Activated CD4-positive, alpha-beta T cell treated with anti-CD3 and anti-CD28 coated beads for 36 hours (primary cell): ENCODE measurements at regions not wholly inside any gene's neighbourhood (a gene's known extent, or its start where the extent isn't known, plus 50 kb on each side); places are given as distances from the start of the nearest gene placed in this dataset.
"Not testable (repeated sequence)": the region's sequence is repeated elsewhere in the genome, so short reads cannot be mapped to it uniquely, and the experiment has no call there.

Source experiments
- ATAC-seq: fragments of 200-7000 bp; cut with Tn5 transposase; one replicate; pipeline ENCODE4 v1.10.0; 2021; ENCODE audit warnings: mild to moderate bottlenecking, moderate library complexity
- CTCF ChIA-PET: fragments of 350-600 bp; sonication (Branson Sonifier 250); formaldehyde crosslinking; loops from one replicate; lab custom pipeline; 2021; ENCODE audit warnings: antibody characterized with exemption; lab: Charles Lee
- POLR2A ChIA-PET: fragments of 350-600 bp; sonication (Branson Sonifier 250); formaldehyde crosslinking; loops from one replicate; lab custom pipeline; 2021; ENCODE audit warnings: antibody characterized with exemption, inconsistent platforms; lab: Charles Lee
- DNase-seq: peaks from one replicate; pipeline ENCODE4 v3.0.0-alpha.2; 2020
- H3K27ac Mint-ChIP-seq: one replicate; pipeline ENCODE4 v1.8.0; 2021; ENCODE audit warnings: mixed read lengths
- H3K27me3 Mint-ChIP-seq: one replicate; pipeline ENCODE4 v1.8.0; 2021; ENCODE audit warnings: mixed read lengths
- H3K36me3 Mint-ChIP-seq: one replicate; pipeline ENCODE4 v1.8.0; 2021; ENCODE audit warnings: low read depth, mixed read lengths
- H3K4me1 Mint-ChIP-seq: one replicate; pipeline ENCODE4 v1.8.0; 2021; ENCODE audit warnings: mixed read lengths
- H3K4me3 Mint-ChIP-seq: one replicate; pipeline ENCODE4 v1.8.0; 2021; ENCODE audit warnings: mild to moderate bottlenecking, moderate library complexity, mixed read lengths
- H3K9me3 Mint-ChIP-seq: one replicate; pipeline ENCODE4 v1.8.0; 2021; ENCODE audit warnings: low read depth, mixed read lengths
- intact Hi-C, 2 experiments: fragments of 100-400 bp; cut with DNase I in 1 of 2; cut with micrococcal nuclease in 1 of 2; formaldehyde crosslinking; loops; one replicate each; pipeline versions ENCODE4 v1.14.2 to v1.15.1; 2022 to 2024; cut with DNase I, micrococcal nuclease

DNA sequence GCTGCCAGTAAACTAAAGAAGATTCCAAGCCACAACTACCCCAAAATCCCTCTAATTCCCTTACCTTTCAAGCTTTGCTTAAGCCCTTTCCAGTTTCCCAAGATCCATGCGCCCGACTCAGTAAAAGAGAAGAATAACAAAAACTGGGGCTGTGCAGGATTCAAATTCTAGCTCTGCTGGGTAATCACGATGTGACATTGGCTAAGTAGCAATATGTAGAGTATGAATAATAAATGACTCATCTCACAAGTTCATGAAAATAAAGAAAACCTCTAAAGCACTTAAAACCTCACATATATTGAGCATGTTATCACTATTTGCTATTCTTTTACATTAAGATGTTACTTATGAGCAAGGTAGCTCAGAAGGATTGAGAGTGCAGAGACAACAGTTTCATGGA, 522.2 kb upstream of the ZNF717 start:
- POLR2A ChIA-PET, result no interaction called here
- ATAC-seq (no peak), DNase-seq (no peak)
- no peaks in the 10 kb centered on the region for H3K27me3 Mint-ChIP-seq
- intact Hi-C loops, result no loop called here
- CTCF ChIA-PET, result no interaction called here
- no peaks in the 10 kb centered on the region for H3K4me1 Mint-ChIP-seq
- no peaks in the 10 kb centered on the region for H3K36me3 Mint-ChIP-seq
- no peak overlapping the region for H3K27ac Mint-ChIP-seq
- H3K4me3 Mint-ChIP-seq, result no peak overlapping the region
- peaks cover 2% of the 10 kb centered on the region for H3K9me3 Mint-ChIP-seq

DNA sequence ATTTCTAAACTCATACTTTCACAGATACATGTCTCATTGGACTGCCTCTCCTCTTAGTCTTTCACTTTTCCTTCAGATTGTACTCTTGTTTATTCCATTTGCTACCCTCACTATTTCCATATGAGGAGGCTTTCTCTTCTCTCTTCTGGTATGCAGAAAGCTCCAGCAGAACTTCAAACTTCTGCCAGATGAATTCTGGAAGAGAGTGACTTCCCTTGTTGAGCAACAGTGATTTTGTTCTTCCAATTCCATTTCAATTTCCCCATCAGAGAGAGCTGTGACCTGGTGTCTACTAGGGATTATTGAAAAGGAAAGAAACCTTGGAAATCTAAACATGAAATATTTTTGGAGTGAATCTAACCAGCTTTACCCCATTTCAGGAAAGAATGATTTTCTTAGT, 523.2 kb upstream of the ZNF717 start:
- Mint-ChIP-seq H3K4me3 (no peak overlapping the region), H3K27me3 (no peaks in the 10 kb centered on the region), H3K27ac (no peak overlapping the region), H3K36me3 (no peaks in the 10 kb centered on the region), H3K4me1 (no peaks in the 10 kb centered on the region), H3K9me3 (peaks cover 2% of the 10 kb centered on the region)
- DNase-seq (no peak), ATAC-seq (no peak)
- ChIA-PET CTCF (no interaction called here), POLR2A (no interaction called here)
- intact Hi-C loops, result no loop called here

DNA sequence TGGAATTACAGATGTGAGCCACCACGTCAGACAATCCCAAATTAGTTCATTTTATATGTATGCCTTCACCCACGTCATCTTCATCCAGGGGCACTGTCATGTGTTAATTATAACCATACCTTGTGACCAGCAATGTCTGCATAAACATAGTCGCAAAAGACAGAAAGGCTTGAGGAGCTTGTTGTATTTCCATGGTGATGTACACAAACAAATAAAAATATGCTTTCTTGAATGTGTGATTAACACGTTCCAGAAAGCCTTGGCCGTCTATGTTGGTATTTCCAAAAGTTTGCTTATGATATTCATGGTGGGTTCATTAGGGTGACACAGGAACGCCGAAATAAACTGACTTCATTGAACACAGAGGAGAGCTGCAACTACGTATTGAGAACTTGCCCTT, 524.7 kb upstream of the ZNF717 start:
- Mint-ChIP-seq H3K4me3 (no peak overlapping the region), H3K27ac (no peak overlapping the region), H3K9me3 (peaks cover 2% of the 10 kb centered on the region), H3K27me3 (no peaks in the 10 kb centered on the region), H3K36me3 (no peaks in the 10 kb centered on the region), H3K4me1 (no peaks in the 10 kb centered on the region)
- POLR2A ChIA-PET, result no interaction called here
- ATAC-seq, result no peak
- CTCF ChIA-PET, result no interaction called here
- no peak for DNase-seq
- intact Hi-C loops, result no loop called here

DNA sequence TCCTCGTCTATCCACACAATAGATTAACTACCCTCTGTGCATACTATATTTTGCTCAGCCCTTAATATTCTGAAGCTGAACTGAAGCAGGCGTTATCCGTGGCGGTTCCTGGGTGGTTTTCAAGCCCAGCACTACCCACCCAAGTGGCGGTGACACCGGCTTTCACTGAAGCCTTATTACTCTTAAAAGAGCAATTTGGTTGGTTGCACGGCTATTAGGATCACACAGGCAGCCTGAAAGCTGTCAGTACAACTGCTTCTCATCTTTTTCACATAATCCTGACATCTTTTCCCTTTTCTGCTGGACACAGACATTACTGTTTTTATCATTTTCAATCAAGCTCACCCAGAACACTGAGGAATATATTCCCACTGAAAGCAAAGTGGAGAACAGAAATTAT, 525.3 kb upstream of the ZNF717 start:
- no peak overlapping the region for H3K27ac Mint-ChIP-seq
- H3K36me3 Mint-ChIP-seq, result no peaks in the 10 kb centered on the region
- H3K27me3 Mint-ChIP-seq, result no peaks in the 10 kb centered on the region

DNA sequence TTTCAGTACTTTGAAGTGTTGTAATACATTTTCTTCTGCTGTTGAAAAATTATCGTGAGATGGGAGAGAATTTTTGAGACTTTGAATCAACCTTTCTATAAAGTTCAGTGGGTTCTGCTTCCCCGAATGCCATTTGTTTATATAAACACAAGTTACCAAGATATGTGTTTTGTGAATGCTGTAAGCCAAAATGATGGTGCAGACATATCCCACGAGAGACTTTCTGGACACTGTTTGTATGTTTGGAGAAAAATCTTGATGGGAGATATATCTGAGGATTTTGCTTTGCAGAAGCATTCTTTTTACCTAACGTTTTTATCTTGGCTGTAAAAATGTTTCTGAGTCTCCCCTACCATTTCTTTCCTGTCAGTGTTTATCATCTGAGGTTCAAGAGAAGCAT, 526.6 kb upstream of the ZNF717 start:
- DNase-seq (no peak), ATAC-seq (no peak)
- intact Hi-C loops, result no loop called here
- ChIA-PET CTCF (no interaction called here), POLR2A (no interaction called here)
- Mint-ChIP-seq H3K4me3 (no peak overlapping the region), H3K9me3 (peaks cover 4% of the 10 kb centered on the region), H3K4me1 (no peaks in the 10 kb centered on the region), H3K36me3 (no peaks in the 10 kb centered on the region), H3K27ac (no peak overlapping the region), H3K27me3 (no peaks in the 10 kb centered on the region)

More for the DNA sequence above, 525.3 kb upstream of the ZNF717 start:
- ATAC-seq, result no peak
- no peak overlapping the region for H3K4me3 Mint-ChIP-seq
- H3K4me1 Mint-ChIP-seq, result no peaks in the 10 kb centered on the region
- ChIA-PET CTCF (no interaction called here), POLR2A (no interaction called here)
- H3K9me3 Mint-ChIP-seq, result peaks cover 2% of the 10 kb centered on the region
- no peak for DNase-seq
- intact Hi-C loops, result no loop called here

DNA sequence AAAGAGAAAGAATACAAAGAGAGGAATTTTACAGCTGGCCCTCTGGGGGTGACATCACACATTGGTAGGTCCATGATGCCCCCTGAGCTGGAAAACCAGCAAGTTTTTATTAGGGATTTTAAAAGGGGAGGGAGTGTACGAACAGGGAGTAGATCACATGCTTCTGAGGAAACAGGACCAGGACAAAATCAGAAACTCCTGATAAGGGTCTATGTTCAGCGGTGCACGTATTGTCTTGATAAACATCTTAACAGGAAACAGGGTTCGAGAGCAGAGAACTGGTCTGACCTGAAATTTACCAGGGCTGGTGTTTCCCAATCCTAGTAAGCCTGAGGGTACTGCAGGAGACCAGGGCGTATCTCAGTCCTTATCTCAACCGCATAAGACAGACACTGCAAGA, 530.6 kb upstream of the ZNF717 start:
- CTCF ChIA-PET, POLR2A ChIA-PET, H3K27ac Mint-ChIP-seq, ATAC-seq, H3K4me3 Mint-ChIP-seq, H3K36me3 Mint-ChIP-seq, H3K4me1 Mint-ChIP-seq, DNase-seq, H3K9me3 Mint-ChIP-seq, intact Hi-C loops, H3K27me3 Mint-ChIP-seq: not testable (repeated sequence)

DNA sequence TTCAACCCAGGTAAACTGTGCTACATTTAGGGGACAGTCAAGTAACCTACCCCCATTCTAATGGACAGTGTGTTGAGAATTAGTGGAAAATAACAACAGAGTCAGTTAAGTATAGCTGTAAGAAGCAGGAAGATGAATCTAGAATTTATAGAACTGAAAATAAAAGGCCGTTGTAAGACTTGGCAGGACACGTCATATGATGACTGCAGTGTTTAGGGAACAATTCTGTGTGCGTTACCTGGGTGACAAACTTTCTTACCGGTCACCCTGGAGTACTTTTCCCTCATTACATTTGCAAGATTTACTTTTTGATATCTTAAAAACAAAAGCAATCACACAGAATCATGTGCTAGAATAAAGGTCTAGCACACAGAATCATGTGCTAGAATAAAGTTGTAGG, 536.3 kb upstream of the ZNF717 start:
- H3K4me3 Mint-ChIP-seq, result no peak overlapping the region
- intact Hi-C loops, result no loop called here
- no peaks in the 10 kb centered on the region for H3K4me1 Mint-ChIP-seq
- CTCF ChIA-PET, result no interaction called here
- H3K9me3 Mint-ChIP-seq, result no peaks in the 10 kb centered on the region
- no peak overlapping the region for H3K27ac Mint-ChIP-seq
- H3K27me3 Mint-ChIP-seq, result no peaks in the 10 kb centered on the region
- DNase-seq, result no peak
- no peak for ATAC-seq
- H3K36me3 Mint-ChIP-seq, result no peaks in the 10 kb centered on the region
- POLR2A ChIA-PET, result no interaction called here

DNA sequence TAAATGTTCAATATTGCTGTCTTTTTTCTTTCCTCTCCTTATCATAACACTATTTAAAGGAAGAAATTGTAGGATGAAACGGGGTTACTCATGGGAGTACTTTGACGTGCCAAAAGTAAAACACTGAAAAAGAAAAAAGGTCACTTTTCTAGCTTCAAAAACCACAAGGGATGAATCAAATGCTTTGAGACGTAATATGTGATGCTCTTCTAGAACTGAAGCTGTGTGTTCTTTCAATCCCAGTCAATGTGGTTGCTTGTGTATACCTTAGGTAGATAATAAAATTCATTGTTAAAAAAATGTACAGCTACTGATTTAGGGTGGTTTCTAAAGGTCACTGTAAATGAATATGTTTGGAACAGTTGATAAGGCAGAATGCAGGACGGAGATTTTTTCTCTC, 538.8 kb upstream of the ZNF717 start:
- H3K36me3 Mint-ChIP-seq, result no peaks in the 10 kb centered on the region
- intact Hi-C loops, result no loop called here
- ChIA-PET POLR2A (no interaction called here), CTCF (no interaction called here)
- no peak overlapping the region for H3K4me3 Mint-ChIP-seq
- H3K9me3 Mint-ChIP-seq, result peaks cover 3% of the 10 kb centered on the region
- ATAC-seq (no peak), DNase-seq (no peak)
- no peak overlapping the region for H3K27ac Mint-ChIP-seq
- no peaks in the 10 kb centered on the region for H3K4me1 Mint-ChIP-seq
- H3K27me3 Mint-ChIP-seq, result no peaks in the 10 kb centered on the region

DNA sequence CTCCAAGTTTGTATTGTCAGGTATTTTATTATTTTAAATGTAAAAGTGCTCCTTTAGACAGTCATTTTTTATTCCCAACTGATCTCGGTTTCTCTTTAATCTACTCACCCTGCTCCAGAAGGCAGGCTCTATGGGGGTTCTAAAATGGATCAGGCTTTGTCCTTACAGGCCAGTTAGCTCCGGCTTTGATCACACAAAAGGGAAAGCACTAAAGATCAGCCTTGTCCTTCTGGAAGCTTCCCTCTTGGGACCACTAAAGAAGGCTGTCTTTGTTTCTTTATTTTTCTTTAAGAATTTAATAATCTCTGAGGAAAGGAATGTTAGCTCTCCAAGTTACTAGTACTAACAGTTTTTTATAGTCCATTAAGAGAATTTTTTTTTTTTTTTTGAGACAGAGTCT, 560.5 kb upstream of the ZNF717 start:
- no peak overlapping the region for H3K27ac Mint-ChIP-seq
- CTCF ChIA-PET, result no interaction called here
- POLR2A ChIA-PET, result no interaction called here
- DNase-seq, result no peak
- no peak overlapping the region for H3K4me3 Mint-ChIP-seq
- no peaks in the 10 kb centered on the region for H3K27me3 Mint-ChIP-seq
- peaks cover 10% of the 10 kb centered on the region for H3K9me3 Mint-ChIP-seq
- no peaks in the 10 kb centered on the region for H3K36me3 Mint-ChIP-seq
- H3K4me1 Mint-ChIP-seq, result no peaks in the 10 kb centered on the region
- no peak for ATAC-seq
- intact Hi-C loops, result no loop called here

DNA sequence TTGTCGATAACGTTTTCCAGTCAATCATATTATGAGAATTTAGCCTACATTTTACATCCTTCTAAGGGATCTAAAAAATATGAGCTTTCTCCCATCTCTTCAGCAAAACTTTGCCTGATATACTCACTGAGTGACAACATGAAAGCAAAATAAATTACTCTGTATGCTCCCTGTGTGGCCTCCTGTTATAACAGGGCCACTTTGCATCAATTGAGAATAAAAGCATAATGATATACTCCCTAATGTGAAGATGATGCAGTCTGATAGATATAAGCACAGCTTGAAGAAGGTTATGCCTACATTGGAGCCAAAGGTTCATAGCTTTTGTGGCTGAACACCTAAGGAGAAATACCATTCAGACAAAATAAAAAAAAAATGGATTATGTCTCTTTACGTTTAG, 561.3 kb upstream of the ZNF717 start:
- Mint-ChIP-seq H3K27me3 (no peaks in the 10 kb centered on the region), H3K36me3 (no peaks in the 10 kb centered on the region), H3K4me3 (no peak overlapping the region), H3K27ac (no peak overlapping the region), H3K9me3 (peaks cover 9% of the 10 kb centered on the region), H3K4me1 (no peaks in the 10 kb centered on the region)
- ATAC-seq (no peak), DNase-seq (no peak)
- ChIA-PET POLR2A (no interaction called here), CTCF (no interaction called here)
- intact Hi-C loops, result no loop called here

DNA sequence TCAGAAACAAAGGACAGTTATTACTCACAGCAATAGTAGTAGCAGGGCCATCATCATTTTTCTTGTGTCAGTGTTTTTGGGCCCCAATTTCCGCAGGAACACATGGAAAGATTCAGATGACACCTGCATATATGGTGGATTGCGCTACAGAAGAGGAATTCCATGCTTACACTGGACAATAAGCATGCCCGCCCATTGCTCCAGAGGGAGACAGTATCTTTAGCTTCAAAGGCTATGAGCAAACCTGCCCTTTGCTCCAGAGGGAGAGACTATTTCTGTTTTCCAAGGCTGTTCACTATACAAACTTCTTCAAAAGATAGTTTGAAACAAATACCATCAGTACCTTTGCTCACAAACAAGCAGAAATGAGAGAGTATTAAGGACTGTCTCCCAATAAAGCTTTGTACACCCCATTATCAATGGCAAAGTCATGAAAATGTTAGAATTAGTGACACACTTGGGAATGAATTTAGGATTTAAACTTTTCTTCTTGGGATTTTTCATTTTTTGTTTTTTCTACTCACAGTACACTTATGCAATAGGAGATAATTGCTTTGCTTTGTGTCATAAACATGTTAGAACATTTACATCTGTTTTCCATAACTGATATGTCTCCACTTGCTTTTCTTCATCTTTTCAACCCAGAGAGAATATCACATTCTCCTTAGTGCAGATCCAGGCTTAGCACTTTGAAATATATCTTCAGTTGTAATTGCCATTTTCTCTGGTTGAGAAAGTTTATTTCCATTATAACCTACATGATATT, 564.5 kb upstream of the ZNF717 start:
- ChIA-PET CTCF (interaction anchor here (1.5 kb wide), 1 partner anchor 30 kb away, joined by 3 read pairs; no protein-coding TSS in a partner anchor), POLR2A (no interaction called here)
- intact Hi-C loops, result no loop called here
- no peak for ATAC-seq
- peaks cover 7% of the 10 kb centered on the region for H3K9me3 Mint-ChIP-seq
- H3K4me3 Mint-ChIP-seq, result no peak overlapping the region
- DNase-seq, result no peak
- no peaks in the 10 kb centered on the region for H3K4me1 Mint-ChIP-seq
- H3K27me3 Mint-ChIP-seq, result no peaks in the 10 kb centered on the region
- H3K36me3 Mint-ChIP-seq, result no peaks in the 10 kb centered on the region
- no peak overlapping the region for H3K27ac Mint-ChIP-seq

DNA sequence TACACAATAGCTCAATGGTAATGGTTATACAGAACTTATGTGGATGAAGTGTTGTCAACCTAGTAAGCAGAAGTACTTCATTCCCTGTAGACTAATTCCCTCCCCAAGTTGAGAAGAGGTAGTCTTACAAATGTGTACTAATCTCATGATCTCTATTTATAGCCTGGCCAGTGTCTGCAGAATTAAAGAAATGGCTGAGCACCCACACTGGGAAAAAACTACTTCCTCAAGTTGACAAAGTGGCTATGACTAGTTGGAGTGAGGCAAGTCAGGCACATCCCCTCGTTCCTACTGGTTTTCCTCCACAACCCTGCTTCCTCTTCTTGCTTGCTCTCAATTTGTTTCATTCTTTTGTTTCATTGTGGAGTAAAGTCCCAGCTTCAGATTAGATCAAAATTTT, 566.7 kb upstream of the ZNF717 start:
- intact Hi-C loops, result no loop called here
- Mint-ChIP-seq H3K36me3 (no peaks in the 10 kb centered on the region), H3K9me3 (peaks cover 7% of the 10 kb centered on the region), H3K27me3 (no peaks in the 10 kb centered on the region), H3K4me1 (no peaks in the 10 kb centered on the region), H3K27ac (no peak overlapping the region), H3K4me3 (no peak overlapping the region)
- ChIA-PET POLR2A (no interaction called here), CTCF (interaction anchor here (0.5 kb wide), 1 partner anchor 106 kb away, joined by 4 read pairs; no protein-coding TSS in a partner anchor)
- DNase-seq, result no peak
- ATAC-seq, result no peak
